HG03442 (cell line): ENCODE measurements at regions not wholly inside any gene's neighbourhood (a gene's known extent, or its start where the extent isn't known, plus 50 kb on each side); places are given as distances from the start of the nearest gene placed in this dataset.

Experiments
- ATAC-seq: cut with Tn5 transposase; IDR thresholded peaks from one replicate; pipeline ENCODE4 v1.9.1; 2021; ENCODE audit warnings: mild to moderate bottlenecking, moderate library complexity; ENCODE audit not compliant: unreplicated experiment

- ATAC-seq: no peak
Measured at GRCh38 chr5:135127439-135128240, 93.6 kb upstream of the PITX1 start.

- ATAC-seq: no peak
Measured at GRCh38 chr5:135126688-135127438, 92.8 kb upstream of the PITX1 start.

GRCh38 chr5:135124724-135125123, 90.7 kb upstream of the PITX1 start:
- ATAC-seq: no peak

DNA sequence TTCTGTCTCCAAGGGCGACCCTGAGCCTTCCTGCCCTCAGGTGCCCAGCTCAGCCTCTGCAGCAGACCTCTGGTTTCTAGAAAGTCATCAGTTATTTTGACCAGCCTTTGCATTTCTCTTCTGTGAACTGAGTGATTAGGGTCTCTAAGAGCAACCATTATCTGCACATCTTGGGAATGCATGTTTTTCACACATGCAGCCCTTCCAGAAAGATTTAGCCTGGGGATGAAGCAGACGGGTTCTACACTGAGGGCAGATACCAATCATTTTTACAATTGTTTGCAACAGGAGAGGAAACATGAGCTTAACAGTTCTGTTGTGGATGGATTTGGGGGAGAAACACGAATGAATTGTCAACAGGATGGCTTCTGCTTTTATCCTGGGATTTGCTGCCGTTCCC, 90.1 kb upstream of the PITX1 start:
- no peak for ATAC-seq

- ATAC-seq: no peak
Measured at GRCh38 chr5:135122797-135123196, 88.8 kb upstream of the PITX1 start.

DNA sequence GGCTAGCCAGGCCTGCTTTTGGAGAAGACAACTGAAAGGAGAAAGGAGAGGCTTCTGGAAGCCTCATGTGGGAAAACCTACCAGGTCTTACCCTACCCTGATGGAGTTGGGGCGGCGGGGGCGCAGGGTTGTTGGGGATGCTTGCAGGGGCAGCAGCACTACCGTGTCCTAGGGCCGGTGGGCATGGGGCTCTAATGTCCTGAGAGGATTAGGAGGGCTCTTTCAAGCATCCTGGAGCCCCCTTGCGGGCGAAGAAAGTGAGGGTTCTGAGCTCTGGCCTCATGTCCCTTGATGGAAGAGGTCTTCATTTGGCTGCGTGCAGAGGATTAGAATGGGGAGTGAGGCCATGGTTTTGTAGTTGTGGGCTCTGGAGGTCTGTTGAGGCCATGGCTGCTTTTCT, 86.9 kb upstream of the PITX1 start:
- ATAC-seq: no peak

GRCh38 chr5:135119481-135119880, 85.5 kb upstream of the PITX1 start:
- no peak for ATAC-seq

- no peak for ATAC-seq
Measured at GRCh38 chr5:135117590-135117989, 83.6 kb upstream of the PITX1 start.

DNA sequence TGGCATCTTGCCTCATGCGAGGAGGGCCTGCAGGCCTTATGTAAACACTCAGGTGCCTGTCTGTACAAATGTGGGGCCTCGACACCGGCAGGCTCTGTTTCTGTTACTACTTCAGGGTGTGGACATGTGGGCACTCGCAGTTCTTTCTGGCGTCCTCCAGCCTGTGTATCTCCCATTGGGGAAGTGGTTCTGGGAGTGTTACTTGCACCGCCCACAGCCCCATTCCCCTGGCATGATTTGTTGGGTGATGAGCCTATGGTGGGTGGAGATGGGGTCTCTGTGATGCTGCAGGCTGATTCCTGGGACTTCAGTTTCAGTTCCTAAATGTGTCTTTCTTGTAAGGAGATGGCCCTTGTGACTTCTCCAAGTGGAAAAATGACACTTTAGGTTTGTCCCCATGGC, 82.1 kb upstream of the PITX1 start:
- ATAC-seq: no peak

DNA sequence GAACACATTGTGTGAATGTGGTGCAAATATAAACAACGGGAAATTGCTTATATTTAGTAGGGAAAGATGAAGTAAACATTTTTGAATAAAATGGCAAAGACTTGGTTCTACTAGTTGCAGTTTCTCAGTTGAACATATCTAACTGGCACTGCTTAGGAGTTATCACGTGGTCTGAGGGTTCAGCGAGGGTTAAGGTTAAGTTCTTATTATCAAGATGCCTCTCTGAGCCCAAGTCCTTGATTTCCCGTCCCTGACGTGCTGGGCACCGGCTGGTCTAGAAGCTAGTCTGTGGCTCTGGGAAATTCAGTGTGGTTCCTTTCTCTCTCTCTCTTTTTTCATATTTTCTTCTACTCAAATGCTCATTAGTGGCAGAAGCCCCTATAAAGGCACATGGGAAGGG, 81.6 kb upstream of the PITX1 start:
- ATAC-seq: no peak

- ATAC-seq: no peak
Measured at GRCh38 chr5:135114759-135115158, 80.7 kb upstream of the PITX1 start.

DNA sequence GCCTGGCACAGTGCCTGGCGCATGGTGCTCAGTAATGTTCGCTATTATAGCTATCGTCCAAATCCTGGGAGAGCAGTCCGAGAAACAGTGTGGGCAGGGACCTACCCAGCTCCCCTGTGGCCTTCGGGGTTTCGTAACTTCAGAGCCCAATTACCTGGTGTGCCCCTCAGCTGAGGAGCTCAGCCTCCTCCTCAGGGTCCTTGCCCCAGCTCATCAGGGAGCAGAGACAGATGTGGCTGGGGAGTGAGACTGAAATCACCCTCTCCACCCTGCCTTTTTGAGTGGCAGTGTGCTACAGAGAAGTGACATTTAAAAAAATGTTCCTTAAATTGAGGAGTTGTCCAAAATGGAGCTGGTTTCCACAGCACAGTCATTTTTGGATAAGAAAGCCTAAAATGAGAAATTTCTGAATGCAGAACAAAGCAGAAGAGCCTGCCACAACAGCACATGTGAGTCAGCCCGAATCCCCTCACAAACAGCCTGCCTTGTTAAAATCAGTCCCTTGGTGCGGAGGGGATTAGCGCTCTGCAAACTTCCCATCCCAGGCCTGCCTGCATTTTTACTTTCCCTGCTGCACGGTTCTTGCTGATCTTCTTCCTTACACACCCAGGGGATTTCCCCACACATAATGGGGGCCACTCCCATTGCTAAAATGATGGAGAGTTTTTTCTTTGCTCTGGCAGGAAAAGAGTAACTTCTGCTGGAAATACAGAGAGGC, 78.1 kb upstream of the PITX1 start:
- no peak for ATAC-seq

- ATAC-seq: no peak
Measured at GRCh38 chr5:135110785-135111596, 77.0 kb upstream of the PITX1 start.

DNA sequence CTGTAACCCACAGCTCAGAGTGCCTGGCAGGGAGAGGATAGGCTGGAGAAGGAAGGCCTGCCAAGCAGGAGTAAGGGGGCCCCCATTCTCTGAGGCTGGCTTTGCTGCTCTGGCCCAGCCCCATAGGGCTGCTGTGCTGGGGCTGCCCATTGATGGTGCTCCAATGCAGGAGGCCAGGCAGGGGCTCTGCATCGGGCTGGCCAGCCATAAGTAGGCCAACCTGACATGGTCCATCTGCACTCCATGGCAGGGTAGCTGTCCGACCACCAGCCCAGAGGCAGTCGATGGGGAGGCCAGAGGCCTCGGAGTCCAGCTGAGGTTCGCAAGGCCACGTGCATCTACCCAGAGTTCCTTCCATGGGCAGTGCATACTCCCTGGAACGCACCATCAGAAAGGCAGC, 75.0 kb upstream of the PITX1 start:
- no peak for ATAC-seq

GRCh38 chr5:135108569-135108968, 74.5 kb upstream of the PITX1 start:
- no peak for ATAC-seq

DNA sequence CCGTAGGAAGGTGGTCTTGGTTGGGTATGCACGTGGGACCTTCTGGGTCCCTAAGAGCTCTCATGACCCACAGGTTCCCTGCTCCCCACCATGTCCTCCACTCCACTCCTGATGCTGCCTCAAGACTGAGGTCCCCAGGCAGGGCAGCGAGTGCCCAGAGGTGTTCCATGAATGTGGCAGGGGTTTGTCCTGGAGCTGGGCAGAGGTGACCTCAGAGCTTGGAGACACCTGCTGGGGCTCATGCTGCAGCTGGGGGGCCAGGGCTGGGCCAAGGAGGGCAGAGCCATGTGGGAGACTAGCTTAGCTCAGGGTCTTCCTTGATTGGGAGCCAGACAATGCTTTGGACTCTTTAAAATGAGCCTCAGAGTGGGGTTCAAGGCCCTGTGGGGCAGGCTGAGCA, 74.0 kb upstream of the PITX1 start:
- no peak for ATAC-seq

DNA sequence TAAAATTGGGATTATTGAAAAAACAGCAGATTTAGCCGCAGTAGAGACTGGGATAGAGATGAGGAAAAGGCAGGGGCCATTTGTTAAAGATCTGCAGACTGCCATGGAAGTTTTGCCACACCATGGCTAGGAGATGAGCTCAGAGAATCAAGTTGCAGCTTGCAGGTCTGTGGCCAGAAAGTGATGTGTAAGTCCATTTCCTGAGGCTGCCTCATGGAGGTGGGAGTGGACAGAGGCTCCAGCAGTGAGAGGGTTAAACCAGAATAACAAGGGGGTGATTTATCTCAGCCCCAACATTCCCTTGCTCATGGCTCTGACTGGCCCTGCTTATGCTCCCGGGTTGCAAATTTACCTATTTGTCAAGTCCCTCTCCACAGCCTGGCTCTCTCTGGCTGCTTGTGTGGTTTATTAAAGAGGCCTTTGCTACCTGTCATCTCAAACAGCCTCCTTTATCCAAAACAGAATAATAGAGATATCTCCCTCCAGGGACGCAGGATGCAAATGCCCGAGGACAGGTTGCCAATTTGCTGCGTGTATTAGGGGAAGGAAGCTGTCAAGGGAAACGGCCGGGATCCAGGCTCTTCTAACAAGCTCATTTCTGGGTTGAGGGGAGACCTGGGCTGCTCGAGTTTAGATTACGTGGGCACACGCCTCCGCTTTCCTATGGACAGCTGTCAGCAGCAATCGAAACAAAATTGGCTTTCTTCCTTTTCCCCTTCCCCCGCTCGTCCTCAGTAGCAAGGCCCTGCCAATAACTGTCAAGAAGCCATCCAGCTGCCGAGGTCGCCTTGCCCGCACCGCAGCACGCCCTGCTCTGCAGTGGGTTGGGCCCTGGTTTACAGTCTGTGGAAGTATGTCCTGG, 72.8 kb upstream of the PITX1 start:
- no peak for ATAC-seq

DNA sequence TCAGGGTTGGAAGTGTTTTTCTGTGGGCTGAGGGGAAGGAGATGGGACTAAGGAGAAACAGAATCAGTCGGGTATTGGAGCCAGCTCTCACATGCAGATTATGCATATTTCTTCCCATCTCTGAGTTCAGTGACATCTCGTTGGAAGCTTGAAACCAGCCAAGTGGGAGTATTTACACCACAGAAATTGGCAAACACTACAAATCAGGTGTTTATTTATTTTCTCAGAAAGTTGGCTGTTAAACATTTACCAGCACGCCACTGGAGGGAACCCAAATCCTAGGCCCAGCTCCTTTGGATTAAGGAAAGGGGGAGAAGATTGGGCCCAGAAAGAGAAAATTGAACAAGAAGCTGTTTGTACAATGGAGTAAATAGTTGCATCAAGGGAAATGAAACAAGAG, 72.1 kb upstream of the PITX1 start:
- ATAC-seq: no peak

DNA sequence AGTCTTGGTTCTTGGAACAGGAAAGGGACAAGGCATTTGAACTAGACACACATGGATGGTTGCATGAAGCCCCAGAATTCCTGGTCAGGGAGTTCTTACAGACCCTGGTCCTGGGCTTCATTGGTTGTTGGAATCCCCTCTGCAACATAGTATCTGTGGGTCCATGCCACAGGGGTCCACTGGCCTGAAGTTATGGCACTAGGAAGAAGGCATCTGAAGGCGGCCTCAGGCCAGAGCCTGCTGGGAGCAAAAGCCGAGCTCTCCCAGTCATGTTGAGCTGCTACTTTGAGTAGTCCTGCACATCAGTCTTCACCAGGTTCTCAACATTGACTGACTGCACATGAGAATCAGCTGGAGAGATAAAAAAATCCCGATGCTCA, 71.1 kb upstream of the PITX1 start:
- ATAC-seq: no peak

DNA sequence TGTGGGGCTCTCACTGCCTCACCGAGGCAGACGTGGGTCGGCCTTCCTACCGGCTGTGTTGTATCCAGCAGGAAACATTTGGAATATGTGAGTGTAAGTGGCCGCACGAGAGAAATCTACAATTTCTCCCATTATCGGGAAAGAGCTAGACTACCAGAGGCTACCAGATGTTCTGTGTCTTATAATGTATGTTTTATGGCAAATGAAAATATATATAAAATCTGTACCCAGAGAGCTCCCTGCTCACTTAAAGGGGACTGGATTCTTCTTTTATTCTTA, 69.5 kb upstream of the PITX1 start:
- ATAC-seq: no peak
